WERI-Rb-1 (cell line): ENCODE measurements at regions not wholly inside any gene's neighbourhood (a gene's known extent, or its start where the extent isn't known, plus 50 kb on each side); places are given as distances from the start of the nearest gene placed in this dataset.

Experiments
- DNase-seq: peaks from one replicate; pipeline ENCODE4 v3.0.0-alpha.2; 2020
- H3K27ac ChIP-seq: fragments of 250-450 bp; sonication (Bioruptor Pico); 2 replicates; pipeline ENCODE4 v1.5.1; 2020; ENCODE audit warnings: mild to moderate bottlenecking, moderate library complexity
- H3K27me3 ChIP-seq: fragments of 250-450 bp; sonication (Bioruptor Pico); 2 replicates; pipeline ENCODE4 v1.5.1; 2021; ENCODE audit warnings: mild to moderate bottlenecking, low read depth, moderate library complexity; ENCODE audit not compliant: insufficient read depth, severe bottlenecking
- H3K36me3 ChIP-seq: fragments of 250-450 bp; sonication (Bioruptor Pico); 2 replicates; pipeline ENCODE4 v1.5.1; 2020; ENCODE audit warnings: mild to moderate bottlenecking, moderate library complexity
- H3K4me3 ChIP-seq: 2 replicates; pipeline ENCODE4 v1.5.1; 2011; ENCODE audit warnings: low read depth, mild to moderate bottlenecking, control low read depth, low read length
- H3K9me3 ChIP-seq: fragments of 250-450 bp; sonication (Bioruptor Pico); 2 replicates; pipeline ENCODE4 v1.5.1; 2021; ENCODE audit warnings: mild to moderate bottlenecking, moderate library complexity; ENCODE audit not compliant: severe bottlenecking
- TF ChIP-seq, protein P1 (sequence below): IDR thresholded peaks from 2 replicates; pipeline ENCODE4 v1.5.1; 2011; ENCODE audit warnings: low read depth, mild to moderate bottlenecking, control low read depth, inconsistent platforms, low read length

- TF ChIP-seq, protein P1, sequence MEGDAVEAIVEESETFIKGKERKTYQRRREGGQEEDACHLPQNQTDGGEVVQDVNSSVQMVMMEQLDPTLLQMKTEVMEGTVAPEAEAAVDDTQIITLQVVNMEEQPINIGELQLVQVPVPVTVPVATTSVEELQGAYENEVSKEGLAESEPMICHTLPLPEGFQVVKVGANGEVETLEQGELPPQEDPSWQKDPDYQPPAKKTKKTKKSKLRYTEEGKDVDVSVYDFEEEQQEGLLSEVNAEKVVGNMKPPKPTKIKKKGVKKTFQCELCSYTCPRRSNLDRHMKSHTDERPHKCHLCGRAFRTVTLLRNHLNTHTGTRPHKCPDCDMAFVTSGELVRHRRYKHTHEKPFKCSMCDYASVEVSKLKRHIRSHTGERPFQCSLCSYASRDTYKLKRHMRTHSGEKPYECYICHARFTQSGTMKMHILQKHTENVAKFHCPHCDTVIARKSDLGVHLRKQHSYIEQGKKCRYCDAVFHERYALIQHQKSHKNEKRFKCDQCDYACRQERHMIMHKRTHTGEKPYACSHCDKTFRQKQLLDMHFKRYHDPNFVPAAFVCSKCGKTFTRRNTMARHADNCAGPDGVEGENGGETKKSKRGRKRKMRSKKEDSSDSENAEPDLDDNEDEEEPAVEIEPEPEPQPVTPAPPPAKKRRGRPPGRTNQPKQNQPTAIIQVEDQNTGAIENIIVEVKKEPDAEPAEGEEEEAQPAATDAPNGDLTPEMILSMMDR, result no peak
- Histone ChIP-seq H3K9me3 (peaks cover 4% of the 10 kb centered on the region), H3K4me3 (no peak overlapping the region), H3K36me3 (no peaks in the 10 kb centered on the region), H3K27ac (no peak overlapping the region), H3K27me3 (no peaks in the 10 kb centered on the region)
- DNase-seq, result no peak
These were observed 739.0 kb downstream of the DTWD2 start for GRCh38 chr5:118249386-118249785.

DNA sequence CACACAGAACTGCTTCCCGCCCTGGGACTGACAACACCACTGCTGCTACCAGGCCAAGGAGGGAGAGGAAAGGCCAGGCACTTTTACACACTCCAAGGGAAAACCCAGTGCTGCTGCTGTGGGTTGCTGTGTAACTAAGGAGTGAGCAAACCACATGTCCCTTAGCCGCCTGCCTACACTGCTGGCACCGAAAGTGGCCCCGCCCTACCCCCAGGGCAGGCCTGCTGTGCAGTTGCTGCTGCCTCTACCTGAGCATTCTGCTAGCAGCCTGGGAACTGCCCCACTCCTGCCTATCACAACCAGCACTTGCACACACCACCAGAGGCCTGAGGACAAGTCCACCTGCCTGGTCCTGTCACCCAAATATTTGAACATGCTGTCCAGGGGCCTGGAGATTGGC is 740.9 kb downstream of the DTWD2 start:
- H3K27me3 ChIP-seq, result no peaks in the 10 kb centered on the region
- H3K36me3 ChIP-seq, result no peaks in the 10 kb centered on the region
- no peak overlapping the region for H3K27ac ChIP-seq
- TF ChIP-seq, protein P1, result no peak
- H3K4me3 ChIP-seq, result no peak overlapping the region
- no peak for DNase-seq
- H3K9me3 ChIP-seq, result peaks cover 4% of the 10 kb centered on the region

GRCh38 chr5:118243613-118244012 is 744.7 kb downstream of the DTWD2 start:
- TF ChIP-seq, protein P1, result no peak
- DNase-seq, result no peak
- H3K9me3 ChIP-seq, result no peaks in the 10 kb centered on the region

GRCh38 chr5:118243068-118243467 is 745.3 kb downstream of the DTWD2 start:
- Histone ChIP-seq H3K4me3 (no peak overlapping the region), H3K27me3 (no peaks in the 10 kb centered on the region), H3K9me3 (no peaks in the 10 kb centered on the region), H3K36me3 (no peaks in the 10 kb centered on the region), H3K27ac (no peak overlapping the region)
- DNase-seq, result no peak
- TF ChIP-seq, protein P1, result no peak

More at GRCh38 chr5:118243613-118244012, 744.7 kb downstream of the DTWD2 start:
- no peaks in the 10 kb centered on the region for H3K27me3 ChIP-seq
- H3K27ac ChIP-seq, result no peak overlapping the region
- H3K4me3 ChIP-seq, result no peak overlapping the region
- H3K36me3 ChIP-seq, result no peaks in the 10 kb centered on the region

GRCh38 chr5:118236108-118236849 is 752.1 kb downstream of the DTWD2 start:
- H3K27me3 ChIP-seq, result no peaks in the 10 kb centered on the region
- H3K36me3 ChIP-seq, result no peaks in the 10 kb centered on the region
- DNase-seq, result no peak
- TF ChIP-seq, protein P1, result no peak
- no peak overlapping the region for H3K4me3 ChIP-seq
- no peaks in the 10 kb centered on the region for H3K9me3 ChIP-seq
- no peak overlapping the region for H3K27ac ChIP-seq

DNA sequence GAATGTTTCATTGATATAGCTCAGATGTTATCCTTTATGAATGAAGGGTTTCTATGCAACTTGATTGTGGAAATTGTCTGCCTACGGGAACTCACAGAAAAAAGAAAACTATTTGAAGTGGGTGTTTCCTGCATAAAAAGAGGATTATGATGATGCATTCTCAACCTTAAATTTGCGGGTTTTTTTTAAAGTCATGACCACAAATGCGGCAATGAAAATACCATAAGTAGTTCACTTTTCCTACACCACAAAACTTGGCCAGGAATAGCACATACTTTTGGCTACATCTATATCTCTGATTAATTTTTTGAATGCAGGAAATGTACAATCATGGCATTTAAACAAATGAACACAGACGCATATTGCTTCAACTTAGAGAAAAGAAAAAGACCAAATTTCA is 754.7 kb downstream of the DTWD2 start:
- Histone ChIP-seq H3K27ac (no peak overlapping the region), H3K36me3 (no peaks in the 10 kb centered on the region), H3K9me3 (no peaks in the 10 kb centered on the region), H3K27me3 (no peaks in the 10 kb centered on the region), H3K4me3 (no peak overlapping the region)
- TF ChIP-seq, protein P1, result no peak
- DNase-seq, result no peak
